Omental fat pad (tissue), 3 donors: ENCODE measurements at regions not wholly inside any gene's neighbourhood (a gene's known extent, or its start where the extent isn't known, plus 50 kb on each side); places are given as distances from the start of the nearest gene placed in this dataset.

Experiments
- ATAC-seq: fragments of 150-250 bp; one replicate; pipeline ENCODE4 v1.9.1; 2016; ENCODE audit warnings: mild to moderate bottlenecking, moderate library complexity; ENCODE audit not compliant: low FRiP score
- DNase-seq: peaks from one replicate; pipeline ENCODE4 v3.0.0-alpha.2; 2019; ENCODE audit warnings: low spot score
- TF ChIP-seq, protein P1 (sequence below), 3 donors: fragments of 450-650 bp; IDR thresholded peaks; one replicate each; pipeline ENCODE4 v1.5.1; 2016 to 2017; ENCODE audit warnings: antibody characterized with exemption in 3 of 3, mild to moderate bottlenecking in 3 of 3, moderate library complexity in 2 of 3

DNA sequence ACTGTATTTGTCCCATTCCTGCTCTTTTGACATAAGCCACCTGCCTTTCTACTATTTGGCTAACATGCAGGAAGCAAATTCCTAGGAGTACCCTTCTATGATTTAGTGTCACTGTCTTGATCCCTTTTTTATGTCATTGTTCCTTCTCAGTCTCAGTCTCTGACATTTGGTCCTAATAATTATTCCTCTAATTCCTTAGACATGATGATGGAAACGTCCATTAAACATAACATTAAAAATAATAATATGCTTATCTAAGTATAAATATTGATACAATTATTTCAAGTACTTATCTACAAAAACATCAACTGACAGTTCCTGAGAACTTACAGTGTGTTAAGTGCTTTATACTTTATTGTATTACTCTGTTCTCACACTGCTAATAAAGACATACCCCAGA is 857.0 kb upstream of the LCORL start:
- ATAC-seq (no peak), DNase-seq (no peak)
- TF ChIP-seq, protein P1, sequence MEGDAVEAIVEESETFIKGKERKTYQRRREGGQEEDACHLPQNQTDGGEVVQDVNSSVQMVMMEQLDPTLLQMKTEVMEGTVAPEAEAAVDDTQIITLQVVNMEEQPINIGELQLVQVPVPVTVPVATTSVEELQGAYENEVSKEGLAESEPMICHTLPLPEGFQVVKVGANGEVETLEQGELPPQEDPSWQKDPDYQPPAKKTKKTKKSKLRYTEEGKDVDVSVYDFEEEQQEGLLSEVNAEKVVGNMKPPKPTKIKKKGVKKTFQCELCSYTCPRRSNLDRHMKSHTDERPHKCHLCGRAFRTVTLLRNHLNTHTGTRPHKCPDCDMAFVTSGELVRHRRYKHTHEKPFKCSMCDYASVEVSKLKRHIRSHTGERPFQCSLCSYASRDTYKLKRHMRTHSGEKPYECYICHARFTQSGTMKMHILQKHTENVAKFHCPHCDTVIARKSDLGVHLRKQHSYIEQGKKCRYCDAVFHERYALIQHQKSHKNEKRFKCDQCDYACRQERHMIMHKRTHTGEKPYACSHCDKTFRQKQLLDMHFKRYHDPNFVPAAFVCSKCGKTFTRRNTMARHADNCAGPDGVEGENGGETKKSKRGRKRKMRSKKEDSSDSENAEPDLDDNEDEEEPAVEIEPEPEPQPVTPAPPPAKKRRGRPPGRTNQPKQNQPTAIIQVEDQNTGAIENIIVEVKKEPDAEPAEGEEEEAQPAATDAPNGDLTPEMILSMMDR (IDR thresholded peaks at IDR 0.05) = no peak

DNA sequence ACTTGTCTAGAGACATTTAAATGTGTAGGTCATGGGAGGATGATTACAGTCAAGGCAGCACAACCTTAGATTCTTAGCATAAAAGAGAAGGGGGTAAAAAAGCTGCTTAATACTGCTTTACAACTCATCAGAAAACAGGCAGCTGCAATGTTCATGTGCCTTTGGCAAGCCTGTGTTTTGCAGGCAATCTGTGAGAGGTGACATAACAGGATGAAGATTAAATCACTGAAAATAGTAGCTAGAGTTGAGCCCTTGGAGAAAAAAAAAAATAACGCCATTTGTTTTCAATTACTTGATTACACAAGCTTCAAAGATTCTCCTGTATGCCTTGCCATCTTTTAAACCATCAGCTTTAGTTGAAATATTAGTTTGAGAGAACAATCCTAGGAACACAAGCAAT is 847.6 kb upstream of the LCORL start:
- no peak for ATAC-seq
- TF ChIP-seq, protein P1 (IDR thresholded peaks at IDR 0.05) = no peak
- DNase-seq = no peak

DNA sequence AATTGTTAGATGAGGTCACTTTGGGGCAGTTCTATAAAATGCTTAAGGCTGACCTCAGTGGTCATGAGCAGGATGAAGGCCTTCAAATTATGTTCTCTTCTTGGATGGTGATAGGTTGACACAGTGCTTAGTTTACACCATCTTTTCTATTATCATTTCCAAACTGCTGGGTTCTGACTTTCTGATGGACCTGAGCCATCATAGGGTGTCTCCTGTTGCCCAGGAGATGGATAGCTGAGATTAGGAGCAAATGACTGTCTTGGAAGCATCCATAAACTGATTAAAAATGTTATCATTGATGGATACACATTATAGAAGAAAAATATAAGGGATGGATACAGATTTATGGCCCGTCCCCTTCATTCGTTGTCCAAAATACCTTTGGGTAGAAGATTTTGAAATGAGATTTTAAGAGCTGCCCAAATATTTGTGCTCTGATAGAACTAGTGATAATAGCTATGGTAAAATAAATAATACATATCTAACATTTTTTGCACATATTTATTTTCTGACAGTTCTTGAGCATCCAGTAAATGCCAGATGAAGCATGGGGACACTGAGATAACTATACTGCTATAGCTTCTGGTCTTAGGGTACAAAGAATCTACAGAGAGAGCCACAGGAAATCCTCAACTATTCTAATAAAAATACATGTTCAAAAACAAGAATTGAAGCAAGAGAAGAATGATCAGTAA is 839.4 kb upstream of the LCORL start:
- no peak for DNase-seq
- ATAC-seq = no peak
- TF ChIP-seq, protein P1 (IDR thresholded peaks at IDR 0.05) = no peak

DNA sequence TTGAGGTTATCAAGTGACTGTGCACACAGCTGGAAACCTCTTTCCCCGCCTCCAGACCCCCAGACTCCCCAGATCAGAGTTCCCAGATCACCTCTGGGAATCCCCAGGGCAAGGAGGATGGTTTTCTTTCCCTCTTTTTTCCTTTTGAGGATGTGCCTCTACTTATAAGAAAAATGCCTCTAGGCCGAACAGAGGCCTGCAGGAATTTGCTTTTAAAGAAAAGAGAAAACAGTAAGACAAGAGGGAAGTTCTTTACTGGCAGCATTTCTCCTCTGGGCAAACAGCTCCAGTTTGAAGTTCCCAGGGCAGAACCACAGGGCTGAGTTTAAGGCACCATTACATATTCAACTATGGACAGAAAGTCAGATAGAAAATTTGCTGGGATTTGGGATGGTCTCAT is 837.9 kb upstream of the LCORL start:
- ATAC-seq (no peak), DNase-seq (no peak)
- TF ChIP-seq, protein P1 (IDR thresholded peaks at IDR 0.05) = no peak

DNA sequence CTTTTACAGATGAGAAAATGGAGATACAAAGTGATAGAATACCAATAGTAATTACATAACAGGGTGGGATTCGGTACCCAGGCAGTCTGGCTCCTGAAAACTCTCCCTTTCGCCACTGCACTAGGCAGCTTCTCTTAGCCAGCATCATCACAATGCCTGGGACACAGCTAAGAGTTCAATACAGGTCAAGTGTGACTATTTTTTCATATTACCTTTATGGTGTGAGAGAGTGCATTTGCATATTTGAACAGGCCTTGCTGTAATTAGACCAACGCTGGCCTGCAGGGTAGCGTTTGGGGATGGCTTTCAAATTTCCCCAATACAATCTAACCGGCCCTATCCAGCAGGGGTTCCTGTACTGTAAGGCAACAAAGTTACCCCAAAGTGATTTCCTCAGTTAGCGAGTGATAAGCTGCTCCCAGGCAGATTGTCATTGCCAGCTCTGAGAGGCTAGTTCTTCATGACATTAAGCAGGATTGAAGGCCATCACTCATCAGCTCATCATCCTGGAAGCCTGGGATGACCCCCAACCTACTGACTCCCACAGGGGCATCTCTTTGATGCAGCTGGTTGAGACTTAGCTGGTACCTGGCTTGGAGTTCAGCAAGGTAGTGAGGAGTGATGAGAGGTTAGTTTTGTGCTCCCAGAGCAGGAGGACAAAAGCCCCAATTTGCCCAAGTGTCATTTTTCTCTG is 836.8 kb upstream of the LCORL start:
- no peak for DNase-seq
- TF ChIP-seq, protein P1 (IDR thresholded peaks at IDR 0.05) = no peak
- no peak for ATAC-seq

DNA sequence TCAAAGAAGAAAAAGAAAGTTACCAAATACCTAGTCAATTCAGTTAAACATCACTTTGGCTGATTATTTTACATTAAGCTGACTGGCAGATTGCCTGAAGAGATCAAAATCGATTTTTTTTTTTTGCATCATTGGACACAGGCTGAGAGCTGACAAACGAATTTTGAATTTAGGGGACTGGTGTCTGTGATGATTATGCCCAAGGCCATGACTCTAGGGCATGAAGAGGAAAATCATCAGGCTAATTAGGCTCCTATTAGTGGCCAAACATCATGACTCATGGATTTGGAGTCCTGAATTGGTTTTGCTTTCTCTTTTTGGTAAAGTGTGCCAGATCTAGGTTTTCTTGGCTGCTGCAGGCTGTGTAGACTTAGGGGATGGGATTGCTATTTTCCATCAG is 829.3 kb upstream of the LCORL start:
- DNase-seq = no peak
- TF ChIP-seq, protein P1 (IDR thresholded peaks at IDR 0.05) = no peak
- no peak for ATAC-seq
